ENCODE measurements at regions not wholly inside any gene's neighbourhood (a gene's known extent, or its start where the extent isn't known, plus 50 kb on each side); places are given as distances from the start of the nearest gene placed in this dataset.

DNA sequence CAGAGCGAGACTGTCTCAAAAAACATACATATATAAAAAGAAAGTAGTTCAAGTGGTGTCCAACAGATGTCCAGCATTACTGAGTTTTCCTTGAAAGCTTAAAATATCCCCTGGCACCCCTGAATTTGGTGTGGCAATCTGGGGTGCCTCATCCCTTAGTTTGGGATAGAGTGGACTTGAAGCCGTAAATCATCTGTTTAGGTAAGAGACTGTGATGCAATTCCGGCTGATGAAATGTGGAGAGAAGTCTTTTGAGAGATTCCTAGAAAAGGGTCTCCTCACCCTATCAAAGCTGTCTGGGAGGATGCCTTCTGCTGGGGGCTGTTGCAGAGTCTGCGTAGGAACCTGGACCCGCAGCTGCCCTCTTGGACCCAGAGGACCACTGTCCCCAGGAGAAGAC is 408.0 kb downstream of the RPS24 start:
- TF ChIP-seq, protein P1, sequence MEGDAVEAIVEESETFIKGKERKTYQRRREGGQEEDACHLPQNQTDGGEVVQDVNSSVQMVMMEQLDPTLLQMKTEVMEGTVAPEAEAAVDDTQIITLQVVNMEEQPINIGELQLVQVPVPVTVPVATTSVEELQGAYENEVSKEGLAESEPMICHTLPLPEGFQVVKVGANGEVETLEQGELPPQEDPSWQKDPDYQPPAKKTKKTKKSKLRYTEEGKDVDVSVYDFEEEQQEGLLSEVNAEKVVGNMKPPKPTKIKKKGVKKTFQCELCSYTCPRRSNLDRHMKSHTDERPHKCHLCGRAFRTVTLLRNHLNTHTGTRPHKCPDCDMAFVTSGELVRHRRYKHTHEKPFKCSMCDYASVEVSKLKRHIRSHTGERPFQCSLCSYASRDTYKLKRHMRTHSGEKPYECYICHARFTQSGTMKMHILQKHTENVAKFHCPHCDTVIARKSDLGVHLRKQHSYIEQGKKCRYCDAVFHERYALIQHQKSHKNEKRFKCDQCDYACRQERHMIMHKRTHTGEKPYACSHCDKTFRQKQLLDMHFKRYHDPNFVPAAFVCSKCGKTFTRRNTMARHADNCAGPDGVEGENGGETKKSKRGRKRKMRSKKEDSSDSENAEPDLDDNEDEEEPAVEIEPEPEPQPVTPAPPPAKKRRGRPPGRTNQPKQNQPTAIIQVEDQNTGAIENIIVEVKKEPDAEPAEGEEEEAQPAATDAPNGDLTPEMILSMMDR (IDR thresholded peaks at IDR 0.05 in 4 of 5, conservative IDR thresholded peaks at IDR 0.05 in 1 of 5) = no peak
- TF ChIP-seq POLR2A (IDR thresholded peaks at IDR 0.05) = no peak

Data from gastrocnemius medialis (tissue), 4 donors.